Breast epithelium (tissue), 3 donors: ENCODE measurements at regions not wholly inside any gene's neighbourhood (a gene's known extent, or its start where the extent isn't known, plus 50 kb on each side); places are given as distances from the start of the nearest gene placed in this dataset.

Source experiments
- CTCF ChIP-seq, 3 donors: fragments of 450-650 bp; IDR thresholded peaks; one replicate each; pipeline ENCODE4 v1.5.1; 2016 to 2017; ENCODE audit warnings: antibody characterized with exemption in 3 of 3, mild to moderate bottlenecking in 3 of 3, moderate library complexity in 3 of 3
- POLR2A ChIP-seq: fragments of 450-650 bp; IDR thresholded peaks from one replicate; pipeline ENCODE4 v1.6.1; 2016; ENCODE audit warnings: antibody characterized with exemption, mild to moderate bottlenecking, moderate library complexity
- POLR2AphosphoS5 ChIP-seq, 3 donors: sonication (generic); formaldehyde crosslinking; IDR thresholded peaks; one replicate each; pipeline ENCODE4 v1.6.1; 2017; ENCODE audit warnings: antibody characterized with exemption in 3 of 3

- TF ChIP-seq POLR2A (no peak), CTCF (IDR thresholded peaks at IDR 0.05) (no peak), POLR2AphosphoS5 (IDR thresholded peaks at IDR 0.05) (no peak)
These were observed 966.2 kb upstream of the TMEM132C start for GRCh38 chr12:127300753-127301152.
